ENCODE measurements at regions not wholly inside any gene's neighbourhood (a gene's known extent, or its start where the extent isn't known, plus 50 kb on each side); places are given as distances from the start of the nearest gene placed in this dataset.

- ATAC-seq: no peak
- Mint-ChIP-seq H3K36me3 (no peaks in the 10 kb centered on the region), H3K4me3 (no peak overlapping the region), H3K27me3 (ENCODE audit: low read depth in 2 of 2) (no peaks in the 10 kb centered on the region), H3K9me3 (peaks cover 11 to 14% of the 10 kb centered on the region in 2 donors), H3K27ac (no peak overlapping the region), H3K4me1 (no peaks in the 10 kb centered on the region)
- no peak for TF ChIP-seq CTCF (IDR thresholded peaks at IDR 0.05)
- H3K27me3 ChIP-seq (ENCODE audit: control insufficient read depth, insufficient read depth, low read length): no peaks in the 10 kb centered on the region
- no peaks in the 10 kb centered on the region for H3K36me3 ChIP-seq (ENCODE audit: control insufficient read depth, insufficient read depth, low read length)
- H3K9me3 ChIP-seq (ENCODE audit: control insufficient read depth, insufficient read depth, low read length): no peaks in the 10 kb centered on the region
- H3K27ac ChIP-seq (ENCODE audit: low read length): no peak overlapping the region
- intact Hi-C loops (cut with micrococcal nuclease): no loop called here
- H3K4me3 ChIP-seq (ENCODE audit: low read length): no peak overlapping the region
- H3K4me1 ChIP-seq (ENCODE audit: control insufficient read depth, insufficient read depth, low read length): no peaks in the 10 kb centered on the region
- WGBS (ENCODE audit: insufficient coverage): no CpG with 5 or more reads among the region's 2 CpGs
- DNase-seq: no peak
Observed at GRCh38 chr12:87254381-87255030, 774.7 kb downstream of the C12orf50 start.

GRCh38 chr12:87253157-87253556 is 776.0 kb downstream of the C12orf50 start:
- H3K9me3 ChIP-seq (ENCODE audit: control insufficient read depth, insufficient read depth, low read length): no peaks in the 10 kb centered on the region
- H3K4me1 Mint-ChIP-seq: no peaks in the 10 kb centered on the region
- no peaks in the 10 kb centered on the region for H3K27me3 Mint-ChIP-seq (ENCODE audit: low read depth in 2 of 2)
- H3K36me3 Mint-ChIP-seq: no peaks in the 10 kb centered on the region
- DNase-seq: no peak
- H3K9me3 Mint-ChIP-seq: peaks cover 11 to 14% of the 10 kb centered on the region in 2 donors
- no peak for TF ChIP-seq CTCF (IDR thresholded peaks at IDR 0.05)
- WGBS (ENCODE audit: insufficient coverage): 89% methylated on average over 2 of the region's 2 CpGs
- H3K27ac ChIP-seq (ENCODE audit: low read length): no peak overlapping the region
- no peak overlapping the region for H3K4me3 Mint-ChIP-seq
- no peak overlapping the region for H3K27ac Mint-ChIP-seq
- H3K36me3 ChIP-seq (ENCODE audit: control insufficient read depth, insufficient read depth, low read length): no peaks in the 10 kb centered on the region
- H3K4me3 ChIP-seq (ENCODE audit: low read length): no peak overlapping the region
- no peaks in the 10 kb centered on the region for H3K27me3 ChIP-seq (ENCODE audit: control insufficient read depth, insufficient read depth, low read length)
- ATAC-seq: no peak
- intact Hi-C loops (cut with micrococcal nuclease): no loop called here
- no peaks in the 10 kb centered on the region for H3K4me1 ChIP-seq (ENCODE audit: control insufficient read depth, insufficient read depth, low read length)

GRCh38 chr12:87246726-87247125 is 782.5 kb downstream of the C12orf50 start:
- Mint-ChIP-seq H3K27ac (no peak overlapping the region), H3K4me3 (no peak overlapping the region), H3K36me3 (no peaks in the 10 kb centered on the region), H3K4me1 (no peaks in the 10 kb centered on the region), H3K27me3 (ENCODE audit: low read depth in 2 of 2) (no peaks in the 10 kb centered on the region), H3K9me3 (peaks cover 12 to 14% of the 10 kb centered on the region in 2 donors)
- no peaks in the 10 kb centered on the region for H3K9me3 ChIP-seq (ENCODE audit: control insufficient read depth, insufficient read depth, low read length)
- H3K27ac ChIP-seq (ENCODE audit: low read length): no peak overlapping the region
- no peak overlapping the region for H3K4me3 ChIP-seq (ENCODE audit: low read length)
- DNase-seq: no peak
- TF ChIP-seq CTCF (IDR thresholded peaks at IDR 0.05): no peak
- 71% methylated on average over 1 of the region's 1 CpG for WGBS (ENCODE audit: insufficient coverage)
- H3K27me3 ChIP-seq (ENCODE audit: control insufficient read depth, insufficient read depth, low read length): no peaks in the 10 kb centered on the region
- ATAC-seq: no peak
- H3K4me1 ChIP-seq (ENCODE audit: control insufficient read depth, insufficient read depth, low read length): no peaks in the 10 kb centered on the region
- no peaks in the 10 kb centered on the region for H3K36me3 ChIP-seq (ENCODE audit: control insufficient read depth, insufficient read depth, low read length)
- intact Hi-C loops (cut with micrococcal nuclease): no loop called here

- no peaks in the 10 kb centered on the region for H3K4me1 ChIP-seq (ENCODE audit: control insufficient read depth, insufficient read depth, low read length)
- peaks cover 11 to 13% of the 10 kb centered on the region in 2 donors for H3K9me3 Mint-ChIP-seq
- H3K27ac ChIP-seq (ENCODE audit: low read length): no peak overlapping the region
- H3K27me3 ChIP-seq (ENCODE audit: control insufficient read depth, insufficient read depth, low read length): no peaks in the 10 kb centered on the region
- 100% methylated on average over 1 of the region's 1 CpG for WGBS (ENCODE audit: insufficient coverage)
- H3K27ac Mint-ChIP-seq: no peak overlapping the region
- H3K4me3 ChIP-seq (ENCODE audit: low read length): no peak overlapping the region
- no peak for DNase-seq
- no peaks in the 10 kb centered on the region for H3K36me3 Mint-ChIP-seq
- no peaks in the 10 kb centered on the region for H3K36me3 ChIP-seq (ENCODE audit: control insufficient read depth, insufficient read depth, low read length)
- no peak for TF ChIP-seq CTCF (IDR thresholded peaks at IDR 0.05)
- H3K4me1 Mint-ChIP-seq: no peaks in the 10 kb centered on the region
- H3K4me3 Mint-ChIP-seq: no peak overlapping the region
- H3K27me3 Mint-ChIP-seq (ENCODE audit: low read depth in 2 of 2): no peaks in the 10 kb centered on the region
- peaks cover 6% of the 10 kb centered on the region for H3K9me3 ChIP-seq (ENCODE audit: control insufficient read depth, insufficient read depth, low read length)
- intact Hi-C loops (cut with micrococcal nuclease): no loop called here
- no peak for ATAC-seq
Observed at GRCh38 chr12:87238466-87238865, 790.7 kb downstream of the C12orf50 start.
